SKM-1 treated with dmso at 0.1 percent for 144 hours (cell line): ENCODE measurements at regions not wholly inside any gene's neighbourhood (a gene's known extent, or its start where the extent isn't known, plus 50 kb on each side); places are given as distances from the start of the nearest gene placed in this dataset.

Experiments used
- DNase-seq: peaks from one replicate; lab custom pipeline; 2025; ENCODE audit not compliant: unreplicated experiment; lab: John Stamatoyannopoulos, UW

DNA sequence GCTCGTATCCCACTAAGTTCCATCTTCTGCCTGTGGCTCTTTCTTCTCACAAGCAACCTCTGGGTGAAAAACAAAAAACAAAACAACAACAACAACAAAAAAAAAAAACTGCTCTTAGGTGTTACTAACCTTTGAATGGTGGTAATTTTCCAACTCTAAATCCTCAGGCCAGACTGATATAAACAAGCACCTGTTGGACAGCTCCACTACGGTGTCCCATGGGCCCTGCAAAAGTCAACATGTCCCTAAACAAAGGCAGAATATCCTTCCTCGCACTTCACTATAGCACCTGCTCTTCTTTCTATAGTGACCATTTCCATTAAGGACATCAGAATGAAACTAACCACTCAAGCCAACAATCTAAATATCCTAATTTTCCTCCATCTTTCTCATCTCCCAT is 54.6 kb upstream of the PARM1 start:
- DNase-seq: no peak

GRCh38 chr4:74875451-74875850 is 57.5 kb upstream of the PARM1 start:
- no peak for DNase-seq

GRCh38 chr4:74874753-74875367 is 58.1 kb upstream of the PARM1 start:
- DNase-seq: peak; percentile 79

GRCh38 chr4:74873545-74874301 is 59.2 kb upstream of the PARM1 start:
- DNase-seq: no peak

- no peak for DNase-seq
Observed at GRCh38 chr4:74858921-74859562, 64.7 kb upstream of the BTC start.

DNA sequence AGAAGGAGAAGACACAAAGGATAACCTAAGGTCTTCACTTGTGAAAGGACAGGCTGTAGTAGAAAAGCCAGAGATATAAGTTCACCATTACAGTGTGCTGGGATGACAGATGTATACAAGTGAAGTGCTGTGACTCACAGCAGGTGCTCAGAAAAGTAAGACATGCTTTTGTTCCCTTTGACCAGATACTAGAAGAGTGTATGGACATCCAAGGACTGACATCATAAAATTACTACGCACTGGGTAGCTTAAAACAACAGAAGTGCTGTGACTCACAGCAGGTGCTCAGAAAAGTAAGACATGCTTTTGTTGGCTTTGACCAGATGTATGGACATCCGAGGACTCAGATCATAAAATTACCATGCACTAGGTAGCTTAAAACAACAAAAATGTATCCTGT is 61.6 kb upstream of the BTC start:
- no peak for DNase-seq

- DNase-seq: no peak
Observed at GRCh38 chr4:74848774-74849173, 54.5 kb upstream of the BTC start.

- no peak for DNase-seq
Observed at GRCh38 chr4:74845834-74846233, 51.5 kb upstream of the BTC start.
